Trophoblast cell (in vitro differentiated cells and primary cell): ENCODE measurements at regions not wholly inside any gene's neighbourhood (a gene's known extent, or its start where the extent isn't known, plus 50 kb on each side); places are given as distances from the start of the nearest gene placed in this dataset.

Experiments used
- DNase-seq, 2 donors: peaks; one replicate each; pipeline ENCODE4 v3.0.0-alpha.2; 2016
- H2AFZ ChIP-seq: 2 replicates; pipeline ENCODE4 v1.6.1; 2013; ENCODE audit warnings: low read length, moderate library complexity, mild to moderate bottlenecking; ENCODE audit not compliant: insufficient read depth, poor library complexity
- H2AK5ac ChIP-seq: 2 replicates; pipeline ENCODE4 v1.6.1; 2013; ENCODE audit warnings: mild to moderate bottlenecking, low read length
- H2BK120ac ChIP-seq: 2 replicates; pipeline ENCODE4 v1.6.1; 2013; ENCODE audit warnings: low read length, mild to moderate bottlenecking, moderate library complexity; ENCODE audit not compliant: insufficient read depth, poor library complexity
- H2BK12ac ChIP-seq: 2 replicates; pipeline ENCODE4 v1.6.1; 2013; ENCODE audit warnings: mild to moderate bottlenecking, low read length, moderate library complexity
- H2BK5ac ChIP-seq: 2 replicates; pipeline ENCODE4 v1.6.1; 2013; ENCODE audit warnings: low read length, low read depth, moderate library complexity, mild to moderate bottlenecking; ENCODE audit not compliant: poor library complexity
- H3K14ac ChIP-seq: 2 replicates; pipeline ENCODE4 v1.6.1; 2013; ENCODE audit warnings: mild to moderate bottlenecking, low read length
- H3K18ac ChIP-seq: 2 replicates; pipeline ENCODE4 v1.6.1; 2013; ENCODE audit warnings: mild to moderate bottlenecking, low read length
- H3K23ac ChIP-seq: 2 replicates; pipeline ENCODE4 v1.6.1; 2013; ENCODE audit warnings: low read length
- H3K27ac ChIP-seq: 2 replicates; pipeline ENCODE4 v1.5.1; 2013; ENCODE audit warnings: low read depth, mild to moderate bottlenecking, inconsistent platforms, low read length, moderate library complexity
- H3K27me3 ChIP-seq: 2 replicates; pipeline ENCODE4 v1.6.1; 2013; ENCODE audit warnings: inconsistent platforms, mild to moderate bottlenecking, low read length, moderate library complexity; ENCODE audit not compliant: insufficient read depth
- H3K36me3 ChIP-seq, 2 experiments: 1 replicate in 1 of 2; 2 replicates in 1 of 2; pipeline ENCODE4 v1.6.1; 2013; ENCODE audit warnings: low read length in 2 of 2, mild to moderate bottlenecking in 2 of 2, moderate library complexity in 1 of 2; ENCODE audit not compliant: insufficient read depth in 2 of 2, control insufficient read depth in 1 of 2
- H3K4ac ChIP-seq: 2 replicates; pipeline ENCODE4 v1.6.1; 2013; ENCODE audit warnings: low read depth, mild to moderate bottlenecking, low read length, moderate library complexity
- H3K4me1 ChIP-seq, 2 experiments: 1 replicate in 1 of 2; 2 replicates in 1 of 2; pipeline ENCODE4 v1.6.1; 2013; ENCODE audit warnings: low read length in 2 of 2, mild to moderate bottlenecking in 2 of 2, moderate library complexity in 1 of 2; ENCODE audit not compliant: insufficient read depth in 2 of 2, control insufficient read depth in 1 of 2
- H3K4me2 ChIP-seq: 2 replicates; pipeline ENCODE4 v1.6.1; 2013; ENCODE audit warnings: inconsistent platforms, mild to moderate bottlenecking, low read length, moderate library complexity
- H3K4me3 ChIP-seq: 2 replicates; pipeline ENCODE4 v1.5.1; 2013; ENCODE audit warnings: mild to moderate bottlenecking, low read depth, low read length, inconsistent platforms
- H3K79me1 ChIP-seq: one replicate; pipeline ENCODE4 v1.6.1; 2013; ENCODE audit warnings: low read length
- H3K79me2 ChIP-seq: 2 replicates; pipeline ENCODE4 v1.6.1; 2013; ENCODE audit warnings: low read length, mild to moderate bottlenecking; ENCODE audit not compliant: control insufficient read depth, insufficient read depth, poor library complexity
- H3K9ac ChIP-seq: 2 replicates; pipeline ENCODE4 v1.6.1; 2013; ENCODE audit warnings: mild to moderate bottlenecking, low read length
- H3K9me3 ChIP-seq: 2 replicates; pipeline ENCODE4 v1.6.1; 2013; ENCODE audit warnings: low read depth, mild to moderate bottlenecking, control low read depth, inconsistent platforms, low read length; ENCODE audit not compliant: insufficient read depth
- H4K12ac ChIP-seq: 2 replicates; pipeline ENCODE4 v1.6.1; 2013; ENCODE audit warnings: low read depth, mild to moderate bottlenecking, low read length, moderate library complexity
- H4K8ac ChIP-seq: 2 replicates; pipeline ENCODE4 v1.6.1; 2013; ENCODE audit warnings: low read depth, mild to moderate bottlenecking, low read length, moderate library complexity
- H4K91ac ChIP-seq: one replicate; pipeline ENCODE4 v1.6.1; 2013; ENCODE audit warnings: low read depth, mild to moderate bottlenecking, low read length, moderate library complexity
- WGBS: extraction: QIAGEN DNeasy Blood & Tissue Kit; methylation state at CpG from one replicate; pipeline ENCODE4 v1.1.7; 2013; ENCODE audit warnings: missing lambda C conversion rate; ENCODE audit not compliant: insufficient read length, insufficient coverage; ENCODE audit errors: extremely low coverage; 5-methylcytosine and 5-hydroxymethylcytosine counted together

GRCh38 chr5:91252916-91253315 is 130.2 kb downstream of the ARRDC3 start:
- H3K14ac ChIP-seq = no peak overlapping the region
- no peak for DNase-seq
- no peak overlapping the region for H3K27ac ChIP-seq
- no peak overlapping the region for H3K23ac ChIP-seq
- no peak overlapping the region for H2AFZ ChIP-seq
- no peak overlapping the region for H4K12ac ChIP-seq
- H3K79me1 ChIP-seq = no peaks in the 10 kb centered on the region
- no peak overlapping the region for H2BK120ac ChIP-seq
- H3K27me3 ChIP-seq = no peaks in the 10 kb centered on the region
- no peaks in the 10 kb centered on the region for H3K9me3 ChIP-seq
- H3K4me1 ChIP-seq = no peaks in the 10 kb centered on the region
- no peak overlapping the region for H3K4me2 ChIP-seq
- H3K4ac ChIP-seq = no peak overlapping the region
- no peak overlapping the region for H3K4me3 ChIP-seq
- H3K18ac ChIP-seq = no peak overlapping the region
- H2AK5ac ChIP-seq = no peak overlapping the region
- no peak overlapping the region for H4K91ac ChIP-seq
- no peak overlapping the region for H4K8ac ChIP-seq
- WGBS = no CpG with 5 or more reads among the region's 2 CpGs
- H2BK12ac ChIP-seq = no peak overlapping the region
- no peak overlapping the region for H3K9ac ChIP-seq
- no peaks in the 10 kb centered on the region for H3K36me3 ChIP-seq
- no peak overlapping the region for H2BK5ac ChIP-seq
- H3K79me2 ChIP-seq = no peaks in the 10 kb centered on the region

DNA sequence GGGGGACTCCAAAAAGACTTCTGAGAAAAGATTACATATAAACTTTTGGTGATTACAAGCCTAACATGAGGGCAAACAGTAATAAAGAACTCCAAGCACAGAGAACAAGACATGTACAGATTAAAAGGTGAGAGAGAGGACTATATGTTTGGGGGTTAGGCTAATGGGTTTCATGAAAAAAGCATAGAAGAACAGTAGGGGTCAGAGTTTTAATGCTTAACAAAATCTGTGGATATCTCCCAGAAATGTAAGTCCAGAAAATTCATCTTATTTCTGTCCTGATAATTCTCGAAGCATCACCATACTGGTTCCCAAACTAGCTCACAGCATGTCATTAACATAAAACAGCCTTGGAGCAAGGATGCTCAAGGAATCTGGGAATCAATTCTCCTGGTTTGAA is 137.2 kb downstream of the ARRDC3 start:
- Histone ChIP-seq H3K36me3 (no peaks in the 10 kb centered on the region), H3K27me3 (no peaks in the 10 kb centered on the region), H3K79me1 (no peaks in the 10 kb centered on the region), H2BK5ac (no peak overlapping the region), H3K9me3 (peaks cover 1% of the 10 kb centered on the region), H2BK120ac (no peak overlapping the region), H3K27ac (no peak overlapping the region), H2AFZ (no peak overlapping the region), H2BK12ac (no peak overlapping the region), H4K12ac (no peak overlapping the region), H4K8ac (no peak overlapping the region), H4K91ac (no peak overlapping the region), H3K4me2 (no peak overlapping the region), H3K4ac (no peak overlapping the region), H3K9ac (no peak overlapping the region), H2AK5ac (no peak overlapping the region), H3K4me3 (no peak overlapping the region), H3K23ac (no peak overlapping the region), H3K18ac (no peak overlapping the region), H3K14ac (no peak overlapping the region), H3K79me2 (no peaks in the 10 kb centered on the region), H3K4me1 (no peaks in the 10 kb centered on the region)
- DNase-seq = no peak
- WGBS = no CpG with 5 or more reads among the region's 1 CpG

DNA sequence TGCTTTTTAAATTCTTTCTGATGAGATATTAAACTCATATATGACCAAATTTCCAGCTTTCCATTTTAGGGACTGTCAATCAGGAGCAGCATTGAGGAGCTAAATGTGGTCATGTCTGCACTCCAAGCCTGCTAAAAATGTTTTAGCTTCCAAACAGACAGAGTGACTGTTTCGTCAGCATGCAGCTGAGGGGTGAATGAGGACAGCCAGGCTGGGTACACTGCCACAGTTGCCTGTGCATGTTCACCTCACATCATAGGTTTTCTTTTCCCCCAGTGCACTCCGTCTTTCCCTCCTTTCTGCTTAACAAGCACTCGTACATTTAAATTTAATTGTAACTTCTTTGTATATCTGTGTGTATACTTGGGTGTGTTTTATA is 138.1 kb downstream of the ARRDC3 start:
- Histone ChIP-seq H3K23ac (no peak overlapping the region), H2BK120ac (no peak overlapping the region), H4K8ac (no peak overlapping the region)

DNA sequence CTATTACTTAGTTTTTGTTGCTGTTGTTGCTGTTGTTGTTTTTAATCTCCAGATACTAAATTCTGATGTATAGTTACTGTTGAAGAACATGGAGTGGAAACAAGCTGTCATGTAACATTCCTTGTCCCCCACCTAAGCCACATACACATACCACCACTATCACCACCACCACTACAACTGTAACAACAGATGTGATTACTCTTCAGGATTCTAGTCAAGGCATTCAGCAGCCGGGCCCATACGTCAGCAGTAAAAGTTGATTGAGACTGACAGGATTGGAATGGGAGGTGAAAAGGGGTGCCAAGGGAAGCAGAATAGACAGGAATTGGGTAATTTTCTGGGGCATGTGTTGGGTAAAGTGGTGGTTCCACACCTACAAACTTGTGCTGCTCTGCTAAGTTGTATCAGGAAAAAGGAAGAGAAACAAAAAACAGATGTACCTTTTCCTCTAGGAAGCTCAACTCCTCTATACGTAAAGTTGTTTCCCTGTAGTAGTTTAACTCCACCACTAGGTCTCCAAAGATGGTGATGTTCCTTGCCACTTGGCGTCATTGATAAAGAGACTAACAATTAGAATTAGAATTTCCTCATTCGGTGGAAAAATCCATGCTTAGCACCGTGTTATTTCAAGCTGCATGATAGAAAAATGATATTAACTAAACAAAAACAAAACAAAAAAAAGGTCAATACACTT is 138.6 kb downstream of the ARRDC3 start:
- no peak overlapping the region for H3K18ac ChIP-seq
- H3K36me3 ChIP-seq = no peaks in the 10 kb centered on the region
- no CpG with 5 or more reads among the region's 6 CpGs for WGBS
- H3K23ac ChIP-seq = no peak overlapping the region
- no peak overlapping the region for H2AFZ ChIP-seq
- no peak overlapping the region for H2BK12ac ChIP-seq
- peak in 1 of 2 donors; percentile 24 for DNase-seq
- H3K14ac ChIP-seq = no peak overlapping the region
- H3K4me1 ChIP-seq = no peaks in the 10 kb centered on the region
- no peak overlapping the region for H3K4ac ChIP-seq
- no peak overlapping the region for H2BK5ac ChIP-seq
- no peaks in the 10 kb centered on the region for H3K27me3 ChIP-seq
- H2AK5ac ChIP-seq = no peak overlapping the region
- no peak overlapping the region for H2BK120ac ChIP-seq
- H3K4me2 ChIP-seq = no peak overlapping the region
- peaks cover 1% of the 10 kb centered on the region for H3K9me3 ChIP-seq
- no peak overlapping the region for H3K27ac ChIP-seq
- H4K12ac ChIP-seq = no peak overlapping the region
- H3K79me1 ChIP-seq = no peaks in the 10 kb centered on the region
- H3K79me2 ChIP-seq = no peaks in the 10 kb centered on the region
- H3K9ac ChIP-seq = no peak overlapping the region
- no peak overlapping the region for H3K4me3 ChIP-seq
- no peak overlapping the region for H4K8ac ChIP-seq
- no peak overlapping the region for H4K91ac ChIP-seq

More for the DNA sequence above, 138.1 kb downstream of the ARRDC3 start:
- Histone ChIP-seq H2AK5ac (no peak overlapping the region), H3K36me3 (no peaks in the 10 kb centered on the region), H3K79me1 (no peaks in the 10 kb centered on the region), H3K27ac (no peak overlapping the region), H3K9ac (no peak overlapping the region), H3K27me3 (no peaks in the 10 kb centered on the region), H3K4me3 (no peak overlapping the region), H4K12ac (no peak overlapping the region), H2BK5ac (no peak overlapping the region), H3K18ac (no peak overlapping the region), H3K4me2 (no peak overlapping the region), H3K4me1 (no peaks in the 10 kb centered on the region), H2BK12ac (no peak overlapping the region), H3K79me2 (no peaks in the 10 kb centered on the region), H3K4ac (no peak overlapping the region), H3K14ac (no peak overlapping the region), H2AFZ (no peak overlapping the region), H3K9me3 (peaks cover 1% of the 10 kb centered on the region), H4K91ac (no peak overlapping the region)
- no peak for DNase-seq
- no CpG with 5 or more reads among the region's 3 CpGs for WGBS
